Transverse colon (tissue), 4 donors: ENCODE measurements at regions not wholly inside any gene's neighbourhood (a gene's known extent, or its start where the extent isn't known, plus 50 kb on each side); places are given as distances from the start of the nearest gene placed in this dataset.

Experiments
- DNase-seq: peaks from one replicate; pipeline ENCODE4 v3.0.0-alpha.2; 2019
- H3K27ac ChIP-seq, 4 donors: fragments of 200-600 bp; sonication (generic); 2 replicates each; pipeline ENCODE4 v1.5.1; 2016 to 2018; ENCODE audit warnings: inconsistent platforms in 4 of 4
- H3K27me3 ChIP-seq: fragments of 200-600 bp; sonication (generic); 2 replicates; pipeline ENCODE4 v1.5.1; 2017; ENCODE audit warnings: inconsistent platforms
- H3K36me3 ChIP-seq, 4 donors: fragments of 200-600 bp; sonication (generic); 2 replicates each; pipeline ENCODE4 v1.5.1; 2017 to 2019; ENCODE audit warnings: inconsistent platforms in 4 of 4
- H3K4me1 ChIP-seq, 4 donors: fragments of 200-600 bp; sonication (generic); 2 replicates each; pipeline ENCODE4 v1.5.1; 2017 to 2020; ENCODE audit warnings: inconsistent platforms in 4 of 4
- H3K4me3 ChIP-seq, 4 donors: fragments of 200-600 bp; sonication (generic); 1 replicate in 1 of 4; 2 replicates in 3 of 4; pipeline versions ENCODE4 v1.5.1 to v1.6.1; 2017 to 2019; ENCODE audit warnings: inconsistent platforms in 4 of 4
- H3K9me3 ChIP-seq, 2 donors: fragments of 200-600 bp; sonication (generic); 2 replicates each; pipeline ENCODE4 v1.5.1; 2017 to 2019; ENCODE audit warnings: inconsistent platforms in 2 of 2
- EP300 ChIP-seq: sonication (generic); formaldehyde crosslinking; IDR thresholded peaks from one replicate; pipeline ENCODE4 v1.6.1; 2017; ENCODE audit warnings: antibody characterized with exemption, low read depth
- POLR2A ChIP-seq: fragments of 450-650 bp; IDR thresholded peaks from one replicate; pipeline ENCODE4 v1.6.1; 2016; ENCODE audit warnings: antibody characterized with exemption, mild to moderate bottlenecking, moderate library complexity
- POLR2AphosphoS5 ChIP-seq, 3 donors: sonication (generic); formaldehyde crosslinking; IDR thresholded peaks; one replicate each; pipeline ENCODE4 v1.6.1; 2016; ENCODE audit warnings: antibody characterized with exemption in 3 of 3
- WGBS, 2 donors: methylation state at CpG; one replicate each; pipeline ENCODE4 v1.1.5; 2018; ENCODE audit warnings: low coverage in 1 of 2; 5-methylcytosine and 5-hydroxymethylcytosine counted together
- in situ Hi-C, 4 donors: fragments of 200-750 bp; cut with MboI; loops; one replicate each; pipeline versions ENCODE4 v1.15.0 to v1.15.1; 2017; ENCODE audit warnings: low sequenced_read_pairs in 3 of 4, low pct_ligation_motif_present in 1 of 4, low pct_unique_long_range_greater_than_20kb in 1 of 4
- intact Hi-C: fragments of 100-400 bp; cut with DNase I; formaldehyde crosslinking; loops from one replicate; pipeline ENCODE4 v1.15.1; 2023; ENCODE audit warnings: low total_unique reads
- TF ChIP-seq, protein P1 (sequence below), 5 experiments: fragments of 200-600 bp in 3 of 5; fragments of 450-650 bp in 2 of 5; sonication (generic) in 3 of 5; IDR thresholded peaks; 1 replicate in 2 of 5; 2 replicates in 3 of 5; pipeline ENCODE4 v1.5.1; 2016 to 2017; ENCODE audit warnings: antibody characterized with exemption in 5 of 5, inconsistent platforms in 3 of 5, mild to moderate bottlenecking in 2 of 5, moderate library complexity in 1 of 5

- peaks cover 16% of the 10 kb centered on the region for H3K27me3 ChIP-seq
- WGBS, 2 donors = 50 to 73% methylated on average over 2 to 5 of the region's 5 CpGs
- intact Hi-C loops = no loop called here
- H3K9me3 ChIP-seq = no peaks in the 10 kb centered on the region
- DNase-seq = no peak
- TF ChIP-seq, protein P1, sequence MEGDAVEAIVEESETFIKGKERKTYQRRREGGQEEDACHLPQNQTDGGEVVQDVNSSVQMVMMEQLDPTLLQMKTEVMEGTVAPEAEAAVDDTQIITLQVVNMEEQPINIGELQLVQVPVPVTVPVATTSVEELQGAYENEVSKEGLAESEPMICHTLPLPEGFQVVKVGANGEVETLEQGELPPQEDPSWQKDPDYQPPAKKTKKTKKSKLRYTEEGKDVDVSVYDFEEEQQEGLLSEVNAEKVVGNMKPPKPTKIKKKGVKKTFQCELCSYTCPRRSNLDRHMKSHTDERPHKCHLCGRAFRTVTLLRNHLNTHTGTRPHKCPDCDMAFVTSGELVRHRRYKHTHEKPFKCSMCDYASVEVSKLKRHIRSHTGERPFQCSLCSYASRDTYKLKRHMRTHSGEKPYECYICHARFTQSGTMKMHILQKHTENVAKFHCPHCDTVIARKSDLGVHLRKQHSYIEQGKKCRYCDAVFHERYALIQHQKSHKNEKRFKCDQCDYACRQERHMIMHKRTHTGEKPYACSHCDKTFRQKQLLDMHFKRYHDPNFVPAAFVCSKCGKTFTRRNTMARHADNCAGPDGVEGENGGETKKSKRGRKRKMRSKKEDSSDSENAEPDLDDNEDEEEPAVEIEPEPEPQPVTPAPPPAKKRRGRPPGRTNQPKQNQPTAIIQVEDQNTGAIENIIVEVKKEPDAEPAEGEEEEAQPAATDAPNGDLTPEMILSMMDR (IDR thresholded peaks at IDR 0.05) = no peak
- TF ChIP-seq POLR2AphosphoS5 (IDR thresholded peaks at IDR 0.05) (no peak), POLR2A (no peak), EP300 (no peak)
- H3K27ac ChIP-seq = no peak overlapping the region
- no peak overlapping the region for H3K4me3 ChIP-seq
- in situ Hi-C loops = loop anchor here in 2 of 4 donors (25.0 kb wide), 2 partner anchors 225 to 575 kb away; partner anchors contain the start of gene LMX1A (in 1 of the 2)
- no peaks in the 10 kb centered on the region for H3K36me3 ChIP-seq
- no peaks in the 10 kb centered on the region for H3K4me1 ChIP-seq
Measured at GRCh38 chr1:165137551-165138316, 218.8 kb downstream of the LMX1A start.

GRCh38 chr1:165134431-165134830 is 222.1 kb downstream of the LMX1A start:
- Histone ChIP-seq H3K27ac (no peak overlapping the region), H3K4me1 (no peaks in the 10 kb centered on the region), H3K4me3 (no peak overlapping the region), H3K36me3 (no peaks in the 10 kb centered on the region), H3K9me3 (no peaks in the 10 kb centered on the region), H3K27me3 (peaks cover 10% of the 10 kb centered on the region)
- 71 to 84% methylated on average over 4 of the region's 4 CpGs for WGBS, 2 donors
- intact Hi-C loops (loop anchor here (5.0 kb wide), 1 partner anchor 1268 kb away; no protein-coding TSS in a partner anchor), in situ Hi-C loops (loop anchor here in 2 of 4 donors (25.0 kb wide), 2 partner anchors 228 to 578 kb away; partner anchors contain the start of gene LMX1A (in 1 of the 2))
- TF ChIP-seq EP300 (no peak), POLR2A (no peak), POLR2AphosphoS5 (IDR thresholded peaks at IDR 0.05) (no peak)
- TF ChIP-seq, protein P1 (IDR thresholded peaks at IDR 0.05) = no peak
- no peak for DNase-seq

- Histone ChIP-seq H3K27ac (no peak overlapping the region), H3K36me3 (no peaks in the 10 kb centered on the region), H3K9me3 (no peaks in the 10 kb centered on the region), H3K4me1 (no peaks in the 10 kb centered on the region), H3K27me3 (peaks cover 19% of the 10 kb centered on the region), H3K4me3 (no peak overlapping the region)
- in situ Hi-C loops = loop anchor here in 2 of 4 donors (25.0 kb wide), 2 partner anchors 233 to 583 kb away; partner anchors contain the start of gene LMX1A (in 1 of the 2)
- peak; percentile 63 for DNase-seq
- no peak for TF ChIP-seq POLR2A
- no peak for TF ChIP-seq POLR2AphosphoS5 (IDR thresholded peaks at IDR 0.05)
- TF ChIP-seq, protein P1 (IDR thresholded peaks at IDR 0.05) = peak; percentile 25 to 42 (median 34)
- intact Hi-C loops = loop anchor here (5.0 kb wide), 1 partner anchor 1273 kb away; no protein-coding TSS in a partner anchor
- 0 to 11% methylated on average over 2 to 6 of the region's 6 CpGs for WGBS, 2 donors
Measured at GRCh38 chr1:165129568-165130164, 226.8 kb downstream of the LMX1A start.

DNA sequence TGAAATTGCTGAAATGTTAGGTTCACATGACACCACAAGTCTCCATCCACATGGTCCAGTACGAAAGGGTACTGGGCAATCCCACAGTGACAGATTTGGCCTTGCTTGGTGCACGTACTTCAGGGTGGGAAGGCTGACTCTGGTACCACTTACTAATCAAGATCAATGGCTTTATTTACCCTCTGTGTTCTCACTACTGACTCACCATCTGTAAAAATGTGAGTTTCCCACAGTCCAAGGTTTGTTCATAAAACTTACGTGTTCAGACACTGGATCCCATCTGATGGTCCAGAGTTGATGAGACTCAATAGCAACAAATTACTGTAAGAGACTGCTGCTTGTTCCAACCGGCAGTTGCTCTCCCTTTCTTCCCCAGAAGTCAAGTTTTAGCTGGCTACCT is 231.7 kb downstream of the LMX1A start:
- TF ChIP-seq, protein P1 (IDR thresholded peaks at IDR 0.05) = no peak
- no peak for DNase-seq
- 78 to 86% methylated on average over 3 to 4 of the region's 4 CpGs for WGBS, 2 donors
- Histone ChIP-seq H3K27ac (no peak overlapping the region), H3K4me3 (no peak overlapping the region), H3K4me1 (no peaks in the 10 kb centered on the region), H3K36me3 (no peaks in the 10 kb centered on the region), H3K9me3 (no peaks in the 10 kb centered on the region), H3K27me3 (peaks cover 12% of the 10 kb centered on the region)
- in situ Hi-C loops (loop anchor here in 2 of 4 donors (25.0 kb wide), 2 partner anchors 238 to 588 kb away; partner anchors contain the start of gene LMX1A (in 1 of the 2)), intact Hi-C loops (loop anchor here (5.0 kb wide), 1 partner anchor 783 kb away; no protein-coding TSS in a partner anchor)
